Natural killer cell (primary cell): ENCODE measurements at regions not wholly inside any gene's neighbourhood (a gene's known extent, or its start where the extent isn't known, plus 50 kb on each side); places are given as distances from the start of the nearest gene placed in this dataset.
"Not testable (repeated sequence)": the region's sequence is repeated elsewhere in the genome, so short reads cannot be mapped to it uniquely, and the experiment has no call there.

ENCODE experiments used
- ATAC-seq, 3 donors: fragments of 150-1000 bp in 2 of 3; fragments of 200-7000 bp in 1 of 3; cut with Tn5 transposase; 1 replicate in 1 of 3; 2 replicates in 2 of 3; pipeline ENCODE4 v1.10.0; 2021; ENCODE audit warnings: mild to moderate bottlenecking in 2 of 3, moderate library complexity in 2 of 3
- DNase-seq, 2 donors: peaks; one replicate each; pipeline versions ENCODE4 v3.0.0 to v3.0.0-alpha.2; 2013 to 2021; ENCODE audit warnings: mixed read lengths in 1 of 2
- H3K27ac ChIP-seq: one replicate; pipeline ENCODE4 v1.5.1; 2013; ENCODE audit warnings: mild to moderate bottlenecking, low read length
- H3K27me3 ChIP-seq: one replicate; pipeline ENCODE4 v1.6.1; 2013; ENCODE audit warnings: low read length; ENCODE audit not compliant: control insufficient read depth, insufficient read depth
- H3K36me3 ChIP-seq: one replicate; pipeline ENCODE4 v1.6.1; 2013; ENCODE audit warnings: low read length; ENCODE audit not compliant: control insufficient read depth, insufficient read depth
- H3K4me1 ChIP-seq: one replicate; pipeline ENCODE4 v1.6.1; 2013; ENCODE audit warnings: low read length; ENCODE audit not compliant: control insufficient read depth, insufficient read depth
- H3K4me3 ChIP-seq: one replicate; pipeline ENCODE4 v1.5.1; 2013; ENCODE audit warnings: low read length
- H3K9me3 ChIP-seq: one replicate; pipeline ENCODE4 v1.6.1; 2013; ENCODE audit warnings: low read length; ENCODE audit not compliant: control insufficient read depth, insufficient read depth
- H3K27ac Mint-ChIP-seq, 2 donors: one replicate each; pipeline ENCODE4 v1.8.0; 2022; ENCODE audit warnings: mild to moderate bottlenecking in 2 of 2, mixed read lengths in 2 of 2, moderate library complexity in 1 of 2
- H3K27me3 Mint-ChIP-seq, 2 donors: one replicate each; pipeline ENCODE4 v1.8.0; 2022; ENCODE audit warnings: low read depth in 2 of 2, mixed read lengths in 2 of 2
- H3K36me3 Mint-ChIP-seq: one replicate; pipeline ENCODE4 v1.8.0; 2022; ENCODE audit warnings: mixed read lengths
- H3K4me1 Mint-ChIP-seq, 2 donors: one replicate each; pipeline ENCODE4 v1.8.0; 2022; ENCODE audit warnings: mixed read lengths in 2 of 2
- H3K4me3 Mint-ChIP-seq: one replicate; pipeline ENCODE4 v1.8.0; 2022; ENCODE audit warnings: mild to moderate bottlenecking, moderate library complexity, mixed read lengths
- H3K9me3 Mint-ChIP-seq, 2 donors: one replicate each; pipeline ENCODE4 v1.8.0; 2022; ENCODE audit warnings: mixed read lengths in 2 of 2
- CTCF ChIP-seq: fragments of 200-600 bp; IDR thresholded peaks from one replicate; pipeline ENCODE4 v1.8.0; 2022; ENCODE audit warnings: antibody characterized with exemption
- WGBS: methylation state at CpG from one replicate; pipeline ENCODE4 v1.1.7; 2013; ENCODE audit warnings: missing lambda C conversion rate; ENCODE audit not compliant: insufficient coverage; 5-methylcytosine and 5-hydroxymethylcytosine counted together
- intact Hi-C: fragments of 100-400 bp; cut with micrococcal nuclease; formaldehyde crosslinking; loops from one replicate; pipeline ENCODE4 v1.14.2; 2022

- ATAC-seq: no peak
- peaks cover 8% of the 10 kb centered on the region for H3K36me3 Mint-ChIP-seq
- no peaks in the 10 kb centered on the region for H3K36me3 ChIP-seq
Measured at GRCh38 chr9:38489057-38489456, 64.8 kb upstream of the IGFBPL1 start.

DNA sequence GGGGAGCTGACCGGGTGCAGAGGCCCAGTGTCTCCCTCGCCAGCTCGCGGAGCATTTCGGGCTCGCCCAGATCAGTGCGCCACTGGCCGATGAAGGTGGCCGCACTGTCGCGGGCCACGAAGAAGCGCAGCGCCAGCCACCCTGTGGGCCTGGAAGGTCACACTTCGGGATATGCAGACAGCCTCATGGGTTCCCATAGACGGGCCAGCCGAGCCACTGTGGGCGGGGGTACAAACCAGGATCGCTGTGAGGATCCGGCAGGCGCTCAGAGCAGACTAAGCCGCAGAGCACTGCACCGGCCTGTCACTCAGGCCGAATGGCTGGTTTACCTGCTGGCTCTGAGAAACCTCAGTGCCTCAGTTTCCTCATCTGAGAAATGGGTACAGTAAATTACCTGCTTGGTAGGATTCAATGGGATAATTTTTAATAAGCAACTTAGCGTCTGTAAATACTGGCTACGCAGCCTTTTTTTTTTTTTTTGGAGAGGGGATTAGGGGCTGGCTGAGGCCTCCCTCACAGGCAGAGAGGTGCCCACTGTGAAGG lies 64.0 kb upstream of the IGFBPL1 start:
- H3K4me3 Mint-ChIP-seq: no peak overlapping the region
- Histone ChIP-seq H3K27ac (no peak overlapping the region), H3K27me3 (no peaks in the 10 kb centered on the region), H3K4me1 (no peaks in the 10 kb centered on the region), H3K36me3 (no peaks in the 10 kb centered on the region), H3K9me3 (no peaks in the 10 kb centered on the region), H3K4me3 (no peak overlapping the region)
- no peak for TF ChIP-seq CTCF
- peaks cover 16 to 45% of the 10 kb centered on the region in 2 donors for H3K27me3 Mint-ChIP-seq
- no peak for ATAC-seq
- no peaks in the 10 kb centered on the region for H3K4me1 Mint-ChIP-seq
- DNase-seq: no peak
- H3K27ac Mint-ChIP-seq: no peak overlapping the region
- intact Hi-C loops: no loop called here
- WGBS: 92% methylated on average over 26 of the region's 26 CpGs
- peaks cover 0 to 2% of the 10 kb centered on the region in 2 donors for H3K9me3 Mint-ChIP-seq
- H3K36me3 Mint-ChIP-seq: peaks cover 8% of the 10 kb centered on the region

More at GRCh38 chr9:38489057-38489456, 64.8 kb upstream of the IGFBPL1 start:
- no peak for DNase-seq
- H3K27ac Mint-ChIP-seq: no peak overlapping the region
- peaks cover 0 to 2% of the 10 kb centered on the region in 2 donors for H3K9me3 Mint-ChIP-seq
- H3K27me3 Mint-ChIP-seq: peaks cover 12 to 42% of the 10 kb centered on the region in 2 donors
- WGBS: 88% methylated on average over 20 of the region's 21 CpGs
- Histone ChIP-seq H3K27me3 (no peaks in the 10 kb centered on the region), H3K4me1 (no peaks in the 10 kb centered on the region), H3K27ac (no peak overlapping the region), H3K4me3 (no peak overlapping the region), H3K9me3 (no peaks in the 10 kb centered on the region)
- no peaks in the 10 kb centered on the region for H3K4me1 Mint-ChIP-seq
- H3K4me3 Mint-ChIP-seq: no peak overlapping the region
- no peak for TF ChIP-seq CTCF
- intact Hi-C loops: no loop called here

- H3K36me3 ChIP-seq, H3K27ac ChIP-seq, H3K4me1 Mint-ChIP-seq, DNase-seq, H3K36me3 Mint-ChIP-seq, H3K9me3 Mint-ChIP-seq, intact Hi-C loops, H3K4me3 Mint-ChIP-seq, H3K27ac Mint-ChIP-seq, H3K4me1 ChIP-seq, H3K27me3 ChIP-seq, ATAC-seq, H3K4me3 ChIP-seq, H3K9me3 ChIP-seq: not testable (repeated sequence)
- 67% methylated on average over 55 of the region's 55 CpGs for WGBS
- H3K27me3 Mint-ChIP-seq: peaks cover 20 to 44% of the 10 kb centered on the region in 2 donors
Measured at GRCh38 chr9:38487418-38488155, 63.3 kb upstream of the IGFBPL1 start.

- H3K27me3 Mint-ChIP-seq: peaks cover 18 to 37% of the 10 kb centered on the region in 2 donors
- H3K4me1 Mint-ChIP-seq: no peaks in the 10 kb centered on the region
- Histone ChIP-seq H3K36me3 (no peaks in the 10 kb centered on the region), H3K27me3 (no peaks in the 10 kb centered on the region), H3K9me3 (no peaks in the 10 kb centered on the region), H3K4me1 (no peaks in the 10 kb centered on the region), H3K27ac (no peak overlapping the region), H3K4me3 (no peak overlapping the region)
- TF ChIP-seq CTCF: no peak
- peaks cover 0 to under 1% of the 10 kb centered on the region in 2 donors for H3K9me3 Mint-ChIP-seq
- DNase-seq: no peak
- 64% methylated on average over 8 of the region's 8 CpGs for WGBS
- ATAC-seq: no peak
- H3K4me3 Mint-ChIP-seq: no peak overlapping the region
- intact Hi-C loops: no loop called here
- H3K27ac Mint-ChIP-seq: no peak overlapping the region
- H3K36me3 Mint-ChIP-seq: peaks cover 5% of the 10 kb centered on the region
Measured at GRCh38 chr9:38486837-38487236, 62.6 kb upstream of the IGFBPL1 start.
